Astrocyte (in vitro differentiated cells and primary cell): ENCODE measurements at regions not wholly inside any gene's neighbourhood (a gene's known extent, or its start where the extent isn't known, plus 50 kb on each side); places are given as distances from the start of the nearest gene placed in this dataset.

Experiments
- DNase-seq: peaks from one replicate; pipeline ENCODE4 v3.0.0-alpha.2; 2010; ENCODE audit warnings: low read depth
- FAIRE-seq: peaks from 2 replicates; lab custom pipeline; 2011; peaks lifted over from hg19 to GRCh38; lab: Jason Lieb, UNC
- H2AFZ ChIP-seq: 2 replicates; pipeline ENCODE4 v1.6.0; 2012; ENCODE audit warnings: low read depth, low read length, inconsistent platforms
- H3K27ac ChIP-seq: 2 replicates; pipeline ENCODE4 v1.5.1; 2011; ENCODE audit warnings: low read depth, low read length, inconsistent platforms
- H3K27me3 ChIP-seq: 2 replicates; pipeline ENCODE4 v1.6.0; 2011; ENCODE audit warnings: low read length, inconsistent platforms; ENCODE audit not compliant: insufficient read depth
- H3K36me3 ChIP-seq: 2 replicates; pipeline ENCODE4 v1.5.1; 2011; ENCODE audit warnings: low read length, inconsistent platforms; ENCODE audit not compliant: insufficient read depth
- H3K4me1 ChIP-seq: 2 replicates; pipeline ENCODE4 v1.5.1; 2011; ENCODE audit warnings: low read length, inconsistent platforms; ENCODE audit not compliant: insufficient read depth
- H3K4me2 ChIP-seq: 2 replicates; pipeline ENCODE4 v1.6.0; 2012; ENCODE audit warnings: low read length, inconsistent platforms
- H3K4me3 ChIP-seq: 2 replicates; pipeline ENCODE4 v1.5.1; 2011; ENCODE audit warnings: low read depth, mild to moderate bottlenecking, low read length, inconsistent platforms; ENCODE audit not compliant: insufficient read depth
- H3K79me2 ChIP-seq: 2 replicates; pipeline ENCODE4 v1.6.0; 2012; ENCODE audit warnings: mild to moderate bottlenecking, low read length, inconsistent platforms; ENCODE audit not compliant: insufficient read depth
- H3K9ac ChIP-seq: 2 replicates; pipeline ENCODE4 v1.6.0; 2012; ENCODE audit warnings: mild to moderate bottlenecking, low read length, inconsistent platforms
- H3K9me3 ChIP-seq: 2 replicates; pipeline ENCODE4 v1.5.1; 2012; ENCODE audit warnings: low read depth, mild to moderate bottlenecking, low read length, inconsistent platforms; ENCODE audit not compliant: insufficient read depth
- H4K20me1 ChIP-seq: 2 replicates; pipeline ENCODE4 v1.6.0; 2012; ENCODE audit warnings: low read length, inconsistent platforms; ENCODE audit not compliant: insufficient read depth
- H3K27ac Mint-ChIP-seq: one replicate; pipeline ENCODE4 v1.8.0; 2021; ENCODE audit warnings: mild to moderate bottlenecking, mixed read lengths; ENCODE audit not compliant: unreplicated experiment
- H3K27me3 Mint-ChIP-seq: one replicate; pipeline ENCODE4 v1.8.0; 2021; ENCODE audit warnings: low read depth, mixed read lengths; ENCODE audit not compliant: unreplicated experiment
- H3K36me3 Mint-ChIP-seq: one replicate; pipeline ENCODE4 v1.8.0; 2021; ENCODE audit warnings: low read depth, mixed read lengths; ENCODE audit not compliant: unreplicated experiment
- H3K4me1 Mint-ChIP-seq: one replicate; pipeline ENCODE4 v1.8.0; 2021; ENCODE audit warnings: low read depth, mixed read lengths; ENCODE audit not compliant: unreplicated experiment
- H3K4me3 Mint-ChIP-seq: one replicate; pipeline ENCODE4 v1.8.0; 2021; ENCODE audit warnings: mild to moderate bottlenecking, moderate library complexity, mixed read lengths; ENCODE audit not compliant: unreplicated experiment
- H3K9me3 Mint-ChIP-seq: one replicate; pipeline ENCODE4 v1.8.0; 2021; ENCODE audit warnings: mild to moderate bottlenecking, mixed read lengths; ENCODE audit not compliant: unreplicated experiment
- EZH2 ChIP-seq: IDR thresholded peaks from 2 replicates; pipeline ENCODE4 v1.6.1; 2012; ENCODE audit warnings: mild to moderate bottlenecking, low read length, inconsistent platforms; ENCODE audit not compliant: insufficient read depth
- TF ChIP-seq, protein P1 (sequence below): IDR thresholded peaks from 2 replicates; pipeline ENCODE4 v1.5.1; 2011; ENCODE audit warnings: low read depth, mild to moderate bottlenecking, inconsistent platforms, low read length, moderate library complexity; ENCODE audit not compliant: insufficient read depth

GRCh38 chr11:115920841-115921480 is 416.7 kb upstream of the CADM1 start:
- H3K4me3 Mint-ChIP-seq, result no peak overlapping the region
- H3K4me1 Mint-ChIP-seq, result peaks cover 19% of the 10 kb centered on the region
- Histone ChIP-seq H2AFZ (no peak overlapping the region), H3K4me3 (no peak overlapping the region), H3K4me2 (no peak overlapping the region), H4K20me1 (no peaks in the 10 kb centered on the region), H3K4me1 (peaks cover 18% of the 10 kb centered on the region), H3K9me3 (no peaks in the 10 kb centered on the region), H3K79me2 (no peaks in the 10 kb centered on the region), H3K27me3 (no peaks in the 10 kb centered on the region), H3K36me3 (no peaks in the 10 kb centered on the region), H3K9ac (no peak overlapping the region), H3K27ac (no peak overlapping the region)
- peaks cover 2% of the 10 kb centered on the region for H3K9me3 Mint-ChIP-seq
- H3K27me3 Mint-ChIP-seq, result peaks cover 15% of the 10 kb centered on the region
- no peak for DNase-seq
- H3K27ac Mint-ChIP-seq, result no peak overlapping the region
- H3K36me3 Mint-ChIP-seq, result peaks cover 5% of the 10 kb centered on the region
- TF ChIP-seq, protein P1, sequence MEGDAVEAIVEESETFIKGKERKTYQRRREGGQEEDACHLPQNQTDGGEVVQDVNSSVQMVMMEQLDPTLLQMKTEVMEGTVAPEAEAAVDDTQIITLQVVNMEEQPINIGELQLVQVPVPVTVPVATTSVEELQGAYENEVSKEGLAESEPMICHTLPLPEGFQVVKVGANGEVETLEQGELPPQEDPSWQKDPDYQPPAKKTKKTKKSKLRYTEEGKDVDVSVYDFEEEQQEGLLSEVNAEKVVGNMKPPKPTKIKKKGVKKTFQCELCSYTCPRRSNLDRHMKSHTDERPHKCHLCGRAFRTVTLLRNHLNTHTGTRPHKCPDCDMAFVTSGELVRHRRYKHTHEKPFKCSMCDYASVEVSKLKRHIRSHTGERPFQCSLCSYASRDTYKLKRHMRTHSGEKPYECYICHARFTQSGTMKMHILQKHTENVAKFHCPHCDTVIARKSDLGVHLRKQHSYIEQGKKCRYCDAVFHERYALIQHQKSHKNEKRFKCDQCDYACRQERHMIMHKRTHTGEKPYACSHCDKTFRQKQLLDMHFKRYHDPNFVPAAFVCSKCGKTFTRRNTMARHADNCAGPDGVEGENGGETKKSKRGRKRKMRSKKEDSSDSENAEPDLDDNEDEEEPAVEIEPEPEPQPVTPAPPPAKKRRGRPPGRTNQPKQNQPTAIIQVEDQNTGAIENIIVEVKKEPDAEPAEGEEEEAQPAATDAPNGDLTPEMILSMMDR, result no peak
- no peak for TF ChIP-seq EZH2
- no peak for FAIRE-seq

DNA sequence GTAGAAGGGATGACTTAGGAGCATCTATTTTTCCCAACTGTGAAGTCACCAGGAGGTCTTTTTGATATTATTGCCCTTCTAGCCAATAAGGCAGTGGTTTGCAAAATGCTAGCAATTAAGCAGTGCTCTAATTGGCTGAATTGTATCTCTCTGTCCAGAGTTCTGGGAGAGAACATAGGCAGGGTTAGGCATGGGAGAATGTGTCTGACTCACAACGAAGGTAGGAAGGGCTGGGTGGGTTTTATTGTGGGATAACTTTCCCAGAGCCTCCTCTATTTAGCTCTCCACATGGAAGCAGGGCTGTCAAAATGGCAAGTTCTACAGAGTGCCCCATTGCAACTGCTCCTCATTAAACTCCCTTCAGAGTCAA is 415.9 kb upstream of the CADM1 start:
- H3K4me1 Mint-ChIP-seq, result peaks cover 19% of the 10 kb centered on the region
- no peak overlapping the region for H3K27ac Mint-ChIP-seq
- peak overlapping the region; percentile 56 for H3K4me3 Mint-ChIP-seq
- FAIRE-seq (no peak), DNase-seq (peak; percentile 69)
- H3K9me3 Mint-ChIP-seq, result peaks cover 2% of the 10 kb centered on the region
- TF ChIP-seq, protein P1, result no peak
- no peak for TF ChIP-seq EZH2
- Histone ChIP-seq H3K4me2 (peak overlapping the region; percentile 46), H3K4me1 (peaks cover 15% of the 10 kb centered on the region), H3K27me3 (no peaks in the 10 kb centered on the region), H3K9me3 (no peaks in the 10 kb centered on the region), H2AFZ (no peak overlapping the region), H3K27ac (no peak overlapping the region), H4K20me1 (no peaks in the 10 kb centered on the region), H3K9ac (no peak overlapping the region), H3K79me2 (no peaks in the 10 kb centered on the region), H3K4me3 (no peak overlapping the region), H3K36me3 (no peaks in the 10 kb centered on the region)
- peaks cover 5% of the 10 kb centered on the region for H3K36me3 Mint-ChIP-seq
- peaks cover 21% of the 10 kb centered on the region for H3K27me3 Mint-ChIP-seq

DNA sequence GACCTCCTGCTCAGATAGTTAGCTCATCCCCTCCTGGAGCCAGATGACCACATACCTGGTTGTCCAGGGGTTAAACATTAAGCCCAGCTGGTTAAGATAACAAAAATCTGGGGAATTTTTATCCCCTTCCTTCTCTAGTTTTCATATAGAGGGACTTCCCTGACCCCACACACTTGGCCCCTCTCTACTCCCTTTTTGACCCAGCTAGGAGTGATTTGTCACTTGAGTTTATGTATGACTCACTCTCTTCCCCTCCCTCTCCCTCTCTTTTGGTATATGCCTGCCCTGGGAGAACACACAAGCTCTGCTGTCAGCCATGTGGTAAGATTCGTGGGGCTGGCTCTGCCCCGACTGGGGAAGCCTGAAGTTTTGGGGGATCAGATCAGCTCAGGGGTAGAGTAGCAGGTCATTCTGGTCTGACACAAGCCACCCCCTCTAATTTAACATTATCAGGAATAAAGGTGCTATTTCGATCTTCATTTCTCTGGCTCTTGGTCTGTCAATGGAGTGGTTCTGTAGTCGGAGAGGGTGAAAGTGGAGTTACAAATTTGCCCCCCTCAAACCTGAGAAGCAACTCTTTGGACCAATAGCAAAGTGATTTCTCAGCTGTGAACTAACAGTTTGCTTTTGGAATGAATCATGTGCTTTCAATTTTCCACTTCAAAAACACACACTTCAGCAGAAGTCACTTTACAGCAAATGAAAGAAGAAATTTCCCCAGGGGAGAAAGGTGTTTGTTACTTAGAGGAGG is 415.3 kb upstream of the CADM1 start:
- Mint-ChIP-seq H3K36me3 (peaks cover 5% of the 10 kb centered on the region), H3K9me3 (peaks cover 2% of the 10 kb centered on the region), H3K4me3 (no peak overlapping the region), H3K27ac (peak overlapping the region; percentile 88), H3K4me1 (peaks cover 19% of the 10 kb centered on the region), H3K27me3 (peaks cover 24% of the 10 kb centered on the region)
- H3K27ac ChIP-seq, result peak overlapping the region; percentile 27
- no peaks in the 10 kb centered on the region for H4K20me1 ChIP-seq
- peak overlapping the region; percentile 46 for H3K4me2 ChIP-seq
- H3K36me3 ChIP-seq, result no peaks in the 10 kb centered on the region
- peak; percentile 81 for DNase-seq
- H3K79me2 ChIP-seq, result no peaks in the 10 kb centered on the region
- H3K27me3 ChIP-seq, result no peaks in the 10 kb centered on the region
- H3K9me3 ChIP-seq, result no peaks in the 10 kb centered on the region
- H3K4me1 ChIP-seq, result peaks cover 10% of the 10 kb centered on the region
- no peak for TF ChIP-seq EZH2
- TF ChIP-seq, protein P1, result no peak
- FAIRE-seq, result no peak
- peak overlapping the region; percentile 26 for H3K9ac ChIP-seq
- H3K4me3 ChIP-seq, result no peak overlapping the region
- H2AFZ ChIP-seq, result no peak overlapping the region
